HFF-Myc (cell line): ENCODE measurements at regions not wholly inside any gene's neighbourhood (a gene's known extent, or its start where the extent isn't known, plus 50 kb on each side); places are given as distances from the start of the nearest gene placed in this dataset.

Source experiments
- DNase-seq: peaks from one replicate; pipeline ENCODE4 v3.0.0-alpha.2; 2011; ENCODE audit warnings: low read depth; ENCODE audit errors: extremely low read depth
- H3K4me3 ChIP-seq: replicated peaks from 2 replicates; pipeline ENCODE4 v1.5.1; 2011; ENCODE audit warnings: low read depth, mild to moderate bottlenecking, control low read depth, low read length
- CTCF ChIP-seq: IDR thresholded peaks from 2 replicates; pipeline ENCODE4 v1.5.1; 2012; ENCODE audit warnings: mild to moderate bottlenecking, low read depth, low read length, control low read depth; ENCODE audit errors: missing control alignments

- TF ChIP-seq CTCF, result no peak
- no peak overlapping the region for H3K4me3 ChIP-seq
- no peak for DNase-seq
Measured at GRCh38 chr18:61963705-61964104, 70.9 kb upstream of the RNF152 start.

- TF ChIP-seq CTCF, result peak; percentile 3
- H3K4me3 ChIP-seq, result no peak overlapping the region
- DNase-seq, result no peak
Measured at GRCh38 chr18:61957801-61958516, 65.2 kb upstream of the RNF152 start.

DNA sequence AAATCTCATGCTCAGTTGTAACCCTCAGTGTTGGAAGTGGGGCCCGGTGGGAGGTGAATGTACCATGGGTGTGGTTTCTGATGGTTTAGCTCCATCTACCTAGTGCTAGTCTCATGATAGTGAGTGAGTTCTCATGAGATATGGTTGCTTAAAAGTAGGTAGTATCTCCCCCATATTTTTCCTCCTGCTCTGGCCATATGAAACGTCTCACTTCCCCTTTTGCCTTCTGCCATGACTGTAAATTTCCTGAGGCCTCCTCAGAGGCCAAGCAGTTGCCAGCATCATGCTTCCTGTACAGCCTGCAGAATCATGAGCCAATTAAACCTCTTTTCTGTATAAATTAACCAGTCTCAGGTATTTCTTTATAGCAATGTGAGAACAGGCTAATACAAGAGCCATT is 62.8 kb upstream of the RNF152 start:
- no peak for DNase-seq
- no peak for TF ChIP-seq CTCF
- no peak overlapping the region for H3K4me3 ChIP-seq

- H3K4me3 ChIP-seq, result no peak overlapping the region
- DNase-seq, result no peak
- TF ChIP-seq CTCF, result no peak
Measured at GRCh38 chr18:61954096-61954746, 61.4 kb upstream of the RNF152 start.

DNA sequence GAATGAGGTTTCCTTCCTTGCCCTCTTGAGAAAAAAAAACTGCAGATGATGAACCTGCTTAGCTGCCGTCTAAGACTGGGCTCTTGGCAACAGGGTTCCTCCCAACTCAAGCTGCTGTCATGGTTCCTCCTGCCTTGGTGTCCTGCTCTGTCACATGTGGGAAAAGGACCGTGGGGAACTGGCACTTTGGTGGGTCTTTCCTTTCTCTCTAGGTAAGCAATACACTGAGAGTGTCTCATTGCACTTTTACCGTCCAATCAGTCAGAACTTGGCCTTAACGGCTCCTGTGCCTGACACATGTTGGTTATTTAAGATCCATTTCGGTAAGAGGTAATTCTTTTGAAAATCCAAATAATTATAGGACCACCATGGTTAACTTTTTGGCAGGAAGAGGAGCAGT is 60.8 kb upstream of the RNF152 start:
- no peak overlapping the region for H3K4me3 ChIP-seq
- TF ChIP-seq CTCF, result no peak
- DNase-seq, result no peak

DNA sequence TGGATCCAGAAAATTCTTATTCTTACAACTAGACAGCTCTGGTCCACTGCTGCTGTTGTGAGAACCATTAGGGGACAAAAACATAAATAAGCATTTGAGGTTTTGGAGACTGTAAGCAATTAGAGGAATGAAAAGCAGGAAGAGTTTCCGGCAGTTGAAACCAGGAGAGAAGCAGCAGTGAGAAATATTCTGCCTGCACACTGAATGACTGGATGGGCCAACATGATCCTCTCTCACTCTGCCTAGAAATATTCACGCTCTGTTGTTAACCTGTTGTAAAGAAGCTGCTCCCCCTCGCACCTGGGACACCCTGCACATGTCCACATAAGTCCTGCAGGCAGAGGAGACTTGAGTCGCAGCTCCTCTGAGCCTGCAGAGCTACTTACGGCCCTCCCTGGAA is 60.4 kb upstream of the RNF152 start:
- DNase-seq, result no peak
- TF ChIP-seq CTCF, result no peak

More for the DNA sequence above, 60.4 kb upstream of the RNF152 start:
- H3K4me3 ChIP-seq, result no peak overlapping the region
